Myocyte (in vitro differentiated cells): ENCODE measurements at regions not wholly inside any gene's neighbourhood (a gene's known extent, or its start where the extent isn't known, plus 50 kb on each side); places are given as distances from the start of the nearest gene placed in this dataset.

ENCODE experiments used
- DNase-seq: peaks from one replicate; pipeline ENCODE4 v3.0.0-alpha.2; 2012; ENCODE audit warnings: low read depth

DNA sequence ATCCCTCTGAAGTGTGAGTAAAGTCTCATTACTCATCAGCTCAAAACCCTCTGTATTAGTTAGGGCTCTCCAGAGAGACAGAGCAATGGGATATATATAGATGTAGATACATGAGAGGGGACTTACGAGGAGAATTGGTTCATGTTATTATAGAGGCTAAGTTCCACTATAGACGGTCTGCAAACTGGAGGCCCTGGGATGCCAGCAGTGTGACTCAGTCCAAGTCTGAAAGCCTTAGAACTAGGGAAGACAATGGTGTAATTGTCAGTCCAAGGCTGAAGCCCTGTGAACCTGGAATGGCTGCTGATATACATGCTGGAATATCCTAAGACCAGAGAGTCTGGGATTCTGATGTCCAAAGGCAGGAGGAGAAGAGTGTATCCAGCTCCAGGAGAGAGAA lies 57.3 kb upstream of the CEP83 start:
- DNase-seq = peak; percentile 12

DNA sequence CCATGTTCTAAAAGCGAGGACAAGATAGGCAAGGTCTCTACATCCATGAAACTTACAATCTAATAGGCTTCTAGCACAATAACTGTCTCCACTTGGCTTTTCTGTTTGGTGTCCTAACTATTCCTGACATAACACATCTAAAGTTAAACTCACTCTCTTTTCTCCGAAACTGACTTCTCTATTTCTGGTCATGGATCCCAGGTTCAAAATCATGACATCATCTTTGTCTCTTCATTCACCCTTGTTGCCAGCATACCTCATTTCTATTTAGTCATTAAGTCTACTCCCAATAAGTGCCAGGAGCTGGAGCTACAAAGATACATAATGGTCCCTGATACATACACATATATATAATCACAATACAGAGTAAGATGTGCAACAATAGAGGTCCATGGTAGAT lies 53.9 kb upstream of the CEP83 start:
- no peak for DNase-seq

DNA sequence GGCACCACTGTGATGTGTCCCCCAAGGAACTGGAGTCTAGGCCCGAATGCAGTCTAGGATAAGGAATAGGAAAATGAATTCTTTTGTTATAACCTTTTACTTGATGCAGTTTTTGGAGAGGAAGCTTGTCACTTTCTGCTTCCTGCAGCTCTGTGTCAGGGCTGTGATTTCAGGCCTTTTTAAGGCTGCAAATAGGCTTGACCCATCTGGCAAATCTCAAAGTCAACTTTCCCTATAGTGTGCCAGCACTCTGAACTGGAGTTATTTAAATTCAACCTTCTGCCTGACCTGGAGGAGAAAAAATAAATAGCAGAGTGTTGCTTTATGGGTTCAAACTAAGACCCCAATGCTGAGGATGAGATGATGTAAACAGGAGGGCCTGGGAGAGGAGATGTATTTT lies 51.8 kb upstream of the CEP83 start:
- DNase-seq = no peak

DNA sequence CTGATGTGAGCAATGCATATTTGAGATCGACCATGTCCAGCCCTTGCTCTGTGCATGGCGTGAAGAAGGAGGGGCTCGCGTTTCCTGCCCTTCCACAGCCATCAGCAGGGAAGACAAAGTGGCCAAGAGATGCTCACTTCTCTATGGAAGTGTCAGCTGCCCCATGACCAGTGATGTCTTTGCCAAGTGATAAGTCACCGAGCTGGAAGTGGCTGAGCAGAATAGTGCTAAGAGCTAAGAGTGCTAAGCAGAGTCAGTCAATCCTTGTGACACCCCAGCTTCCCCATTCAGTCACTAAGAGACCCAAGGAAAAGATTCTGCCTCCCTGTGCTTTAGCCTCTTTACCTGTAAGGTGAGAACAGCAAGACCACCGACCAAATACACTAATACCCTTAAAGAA lies 50.5 kb upstream of the CEP83 start:
- peak; percentile 18 for DNase-seq
